Liver (tissue), 3 donors: ENCODE measurements at regions not wholly inside any gene's neighbourhood (a gene's known extent, or its start where the extent isn't known, plus 50 kb on each side); places are given as distances from the start of the nearest gene placed in this dataset.
"Not testable (repeated sequence)": the region's sequence is repeated elsewhere in the genome, so short reads cannot be mapped to it uniquely, and the experiment has no call there.

Experiments
- CTCF ChIP-seq: fragments of 150-350 bp; IDR thresholded peaks from 2 replicates; pipeline ENCODE4 v1.5.1; 2017; ENCODE audit warnings: improper control_type of control experiment, low read depth, low read length; ENCODE audit not compliant: missing input control
- FOXA1 ChIP-seq: IDR thresholded peaks from 2 replicates; pipeline ENCODE4 v1.6.1; 2016; ENCODE audit warnings: antibody characterized with exemption
- GABPA ChIP-seq, 2 donors: IDR thresholded peaks in 1 of 2; conservative IDR thresholded peaks in 1 of 2; 2 replicates each; pipeline ENCODE4 v1.6.1; 2016; ENCODE audit warnings: antibody characterized with exemption in 2 of 2, mild to moderate bottlenecking in 1 of 2, moderate library complexity in 1 of 2
- SP1 ChIP-seq: IDR thresholded peaks from 2 replicates; pipeline ENCODE4 v1.6.1; 2018; ENCODE audit warnings: antibody characterized with exemption, mild to moderate bottlenecking
- TAF1 ChIP-seq: conservative IDR thresholded peaks from 2 replicates; pipeline ENCODE4 v1.6.1; 2016; ENCODE audit warnings: antibody characterized with exemption, mild to moderate bottlenecking
- YY1 ChIP-seq: IDR thresholded peaks from 2 replicates; pipeline ENCODE4 v1.6.1; 2016; ENCODE audit warnings: antibody characterized with exemption, mild to moderate bottlenecking
- TF ChIP-seq, protein P1 (sequence below): IDR thresholded peaks from 2 replicates; pipeline ENCODE4 v1.6.1; 2016; ENCODE audit warnings: antibody characterized with exemption
- donor health status: healthy.
- donor health status: healthy.

GRCh38 chr7:115310316-115310715 lies 388.4 kb downstream of the MDFIC start:
- TF ChIP-seq GABPA (IDR thresholded peaks at IDR 0.05 in 1 of 2, conservative IDR thresholded peaks at IDR 0.05 in 1 of 2); YY1; CTCF; FOXA1; SP1; TAF1: not testable (repeated sequence)
- TF ChIP-seq, protein P1, sequence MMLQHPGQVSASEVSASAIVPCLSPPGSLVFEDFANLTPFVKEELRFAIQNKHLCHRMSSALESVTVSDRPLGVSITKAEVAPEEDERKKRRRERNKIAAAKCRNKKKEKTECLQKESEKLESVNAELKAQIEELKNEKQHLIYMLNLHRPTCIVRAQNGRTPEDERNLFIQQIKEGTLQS: not testable (repeated sequence)
